MM.1S (cell line): ENCODE measurements at regions not wholly inside any gene's neighbourhood (a gene's known extent, or its start where the extent isn't known, plus 50 kb on each side); places are given as distances from the start of the nearest gene placed in this dataset.

Experiments
- DNase-seq: peaks from one replicate; pipeline ENCODE4 v3.0.0-alpha.2; 2015
- H2AFZ ChIP-seq: fragments of 300-600 bp; sonication (generic); 2 replicates; pipeline ENCODE4 v1.6.0; 2016; ENCODE audit warnings: antibody characterized with exemption, low read length
- H3F3A ChIP-seq: fragments of 300-600 bp; sonication (generic); 2 replicates; pipeline ENCODE4 v1.6.1; 2016; ENCODE audit warnings: mild to moderate bottlenecking, antibody characterized with exemption, low read length, moderate library complexity, mixed read lengths; ENCODE audit not compliant: insufficient read depth
- H3K27ac ChIP-seq: fragments of 300-600 bp; sonication (generic); 2 replicates; pipeline ENCODE4 v1.5.1; 2016; ENCODE audit warnings: mild to moderate bottlenecking, low read length
- H3K27me3 ChIP-seq: fragments of 300-600 bp; sonication (generic); replicated peaks from 2 replicates; pipeline ENCODE4 v1.6.0; 2016; ENCODE audit warnings: low read length; ENCODE audit not compliant: insufficient read depth
- H3K36me3 ChIP-seq: fragments of 300-600 bp; sonication (generic); replicated peaks from 2 replicates; pipeline ENCODE4 v1.6.1; 2016; ENCODE audit warnings: mild to moderate bottlenecking, low read length, mixed read lengths; ENCODE audit not compliant: insufficient read depth
- H3K4me1 ChIP-seq: fragments of 300-600 bp; sonication (generic); 2 replicates; pipeline ENCODE4 v1.6.1; 2016; ENCODE audit warnings: low read length, mixed read lengths
- H3K4me2 ChIP-seq: fragments of 300-600 bp; sonication (generic); 2 replicates; pipeline ENCODE4 v1.6.0; 2016; ENCODE audit warnings: low read depth, low read length
- H3K4me3 ChIP-seq: fragments of 300-600 bp; sonication (generic); 2 replicates; pipeline ENCODE4 v1.5.1; 2016; ENCODE audit warnings: low read length, mixed read lengths
- H3K79me2 ChIP-seq: fragments of 300-600 bp; sonication (generic); 2 replicates; pipeline ENCODE4 v1.6.1; 2016; ENCODE audit warnings: mixed run types, low read length, mixed read lengths
- H3K9ac ChIP-seq: fragments of 300-600 bp; sonication (generic); 2 replicates; pipeline ENCODE4 v1.6.1; 2016; ENCODE audit warnings: low read length, mixed read lengths
- H3K9me2 ChIP-seq: fragments of 300-600 bp; sonication (generic); replicated peaks from 2 replicates; pipeline ENCODE4 v1.6.1; 2016; ENCODE audit warnings: mild to moderate bottlenecking, low read length, mixed read lengths; ENCODE audit not compliant: insufficient read depth
- H3K9me3 ChIP-seq: fragments of 300-600 bp; sonication (generic); replicated peaks from 2 replicates; pipeline ENCODE4 v1.6.1; 2016; ENCODE audit warnings: mild to moderate bottlenecking, low read length, mixed read lengths; ENCODE audit not compliant: insufficient read depth
- H4K20me1 ChIP-seq: fragments of 300-600 bp; sonication (generic); 2 replicates; pipeline ENCODE4 v1.6.1; 2016; ENCODE audit warnings: mild to moderate bottlenecking, low read length, moderate library complexity, mixed read lengths; ENCODE audit not compliant: insufficient read depth
- EZH2 ChIP-seq: fragments of 300-600 bp; sonication (generic); optimal IDR thresholded peaks from 2 replicates; pipeline ENCODE3; 2017; ENCODE audit warnings: low read depth, mild to moderate bottlenecking, antibody characterized with exemption, low read length, mixed read lengths
- EZH2phosphoT487 ChIP-seq: fragments of 300-600 bp; sonication (generic); IDR thresholded peaks from 2 replicates; pipeline ENCODE4 v1.6.1; 2018; ENCODE audit warnings: antibody characterized with exemption, low read length
- TF ChIP-seq, protein P1 (sequence below): fragments of 300-600 bp; sonication (generic); IDR thresholded peaks from 2 replicates; pipeline ENCODE4 v1.5.1; 2016; ENCODE audit warnings: antibody characterized with exemption, low read length, mixed read lengths

DNA sequence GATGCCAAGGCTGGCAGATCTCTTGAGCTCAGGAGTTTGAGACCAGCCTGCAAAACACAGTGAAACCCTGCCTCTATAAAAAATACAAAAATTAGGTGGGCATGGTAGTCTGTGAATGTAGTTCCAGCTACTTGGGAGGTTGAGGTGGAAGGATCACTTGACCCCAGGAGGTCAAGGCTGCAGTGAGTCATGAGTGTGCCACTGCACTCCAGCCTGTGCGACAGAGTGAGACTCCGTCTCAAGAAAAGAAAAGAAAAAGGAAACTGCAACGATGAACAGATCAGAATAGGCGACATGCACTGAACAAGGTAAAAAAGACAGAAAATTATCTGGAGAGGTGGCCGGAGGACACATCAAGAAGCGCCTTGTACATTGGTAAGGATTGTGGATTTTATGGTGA is 273.7 kb upstream of the AMIGO2 start:
- H3F3A ChIP-seq, result no peaks in the 10 kb centered on the region
- H3K9ac ChIP-seq, result no peak overlapping the region
- H3K4me2 ChIP-seq, result no peak overlapping the region
- no peak overlapping the region for H2AFZ ChIP-seq
- no peak overlapping the region for H3K27ac ChIP-seq
- no peak for DNase-seq
- TF ChIP-seq EZH2phosphoT487 (no peak), EZH2 (no peak)
- TF ChIP-seq, protein P1, sequence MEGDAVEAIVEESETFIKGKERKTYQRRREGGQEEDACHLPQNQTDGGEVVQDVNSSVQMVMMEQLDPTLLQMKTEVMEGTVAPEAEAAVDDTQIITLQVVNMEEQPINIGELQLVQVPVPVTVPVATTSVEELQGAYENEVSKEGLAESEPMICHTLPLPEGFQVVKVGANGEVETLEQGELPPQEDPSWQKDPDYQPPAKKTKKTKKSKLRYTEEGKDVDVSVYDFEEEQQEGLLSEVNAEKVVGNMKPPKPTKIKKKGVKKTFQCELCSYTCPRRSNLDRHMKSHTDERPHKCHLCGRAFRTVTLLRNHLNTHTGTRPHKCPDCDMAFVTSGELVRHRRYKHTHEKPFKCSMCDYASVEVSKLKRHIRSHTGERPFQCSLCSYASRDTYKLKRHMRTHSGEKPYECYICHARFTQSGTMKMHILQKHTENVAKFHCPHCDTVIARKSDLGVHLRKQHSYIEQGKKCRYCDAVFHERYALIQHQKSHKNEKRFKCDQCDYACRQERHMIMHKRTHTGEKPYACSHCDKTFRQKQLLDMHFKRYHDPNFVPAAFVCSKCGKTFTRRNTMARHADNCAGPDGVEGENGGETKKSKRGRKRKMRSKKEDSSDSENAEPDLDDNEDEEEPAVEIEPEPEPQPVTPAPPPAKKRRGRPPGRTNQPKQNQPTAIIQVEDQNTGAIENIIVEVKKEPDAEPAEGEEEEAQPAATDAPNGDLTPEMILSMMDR, result no peak
- H3K9me2 ChIP-seq, result no peaks in the 10 kb centered on the region
- H3K36me3 ChIP-seq, result no peaks in the 10 kb centered on the region
- H3K4me1 ChIP-seq, result no peaks in the 10 kb centered on the region
- H3K27me3 ChIP-seq, result no peaks in the 10 kb centered on the region
- H4K20me1 ChIP-seq, result no peaks in the 10 kb centered on the region
- no peaks in the 10 kb centered on the region for H3K9me3 ChIP-seq
- no peak overlapping the region for H3K4me3 ChIP-seq
- no peaks in the 10 kb centered on the region for H3K79me2 ChIP-seq

DNA sequence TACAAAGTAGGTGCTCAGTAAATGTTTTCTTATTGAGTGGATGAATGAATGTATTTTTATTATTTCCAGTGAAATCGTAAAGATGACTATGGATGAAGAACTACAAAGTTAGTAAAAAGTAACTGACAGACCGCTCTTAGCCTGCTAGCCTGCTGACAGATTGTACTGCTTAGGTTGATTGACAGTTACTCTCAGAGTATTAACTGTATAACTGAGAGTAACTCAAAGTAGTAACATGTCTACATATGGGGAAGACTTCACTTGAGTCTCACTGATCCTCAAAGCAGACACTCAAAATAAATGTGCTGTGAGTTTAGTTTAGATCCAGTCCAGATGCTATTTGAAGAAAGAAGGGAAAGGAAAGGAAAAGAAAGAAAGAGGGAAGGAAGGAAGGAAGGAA is 272.3 kb upstream of the AMIGO2 start:
- H3K9me3 ChIP-seq, result no peaks in the 10 kb centered on the region
- H3K27me3 ChIP-seq, result no peaks in the 10 kb centered on the region
- no peaks in the 10 kb centered on the region for H3K79me2 ChIP-seq
- no peak overlapping the region for H2AFZ ChIP-seq
- no peaks in the 10 kb centered on the region for H3K36me3 ChIP-seq
- H3K4me3 ChIP-seq, result no peak overlapping the region
- no peak overlapping the region for H3K27ac ChIP-seq
- no peaks in the 10 kb centered on the region for H3K9me2 ChIP-seq
- TF ChIP-seq EZH2 (no peak), EZH2phosphoT487 (no peak)
- TF ChIP-seq, protein P1, result no peak
- H3K4me2 ChIP-seq, result no peak overlapping the region
- H3F3A ChIP-seq, result no peaks in the 10 kb centered on the region
- H4K20me1 ChIP-seq, result no peaks in the 10 kb centered on the region
- no peak overlapping the region for H3K9ac ChIP-seq
- no peak for DNase-seq
- H3K4me1 ChIP-seq, result no peaks in the 10 kb centered on the region

DNA sequence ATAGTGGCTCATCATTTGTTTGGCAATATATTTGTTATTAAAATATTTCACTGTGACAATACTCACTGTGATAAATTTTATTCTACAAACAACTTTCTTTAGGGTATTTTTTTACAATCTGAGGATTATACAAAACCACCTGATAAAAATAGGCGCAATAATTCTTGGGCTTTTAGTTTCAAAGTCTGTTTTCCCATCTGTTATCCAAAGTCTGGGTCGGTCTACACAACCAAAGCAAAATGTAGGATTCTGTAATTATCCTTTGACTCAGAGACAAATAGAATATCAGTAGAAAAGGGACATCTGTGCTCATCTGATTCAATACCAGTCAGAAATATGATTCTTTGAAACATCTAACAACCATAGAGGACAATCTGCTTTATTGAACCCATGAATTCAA is 271.8 kb upstream of the AMIGO2 start:
- H2AFZ ChIP-seq, result no peak overlapping the region
- no peaks in the 10 kb centered on the region for H3K79me2 ChIP-seq
- H3K4me2 ChIP-seq, result no peak overlapping the region
- H3K9me3 ChIP-seq, result no peaks in the 10 kb centered on the region
- no peaks in the 10 kb centered on the region for H3K4me1 ChIP-seq
- TF ChIP-seq, protein P1, result no peak
- no peak for TF ChIP-seq EZH2
- TF ChIP-seq EZH2phosphoT487, result no peak
- no peak overlapping the region for H3K27ac ChIP-seq
- DNase-seq, result no peak
- no peaks in the 10 kb centered on the region for H4K20me1 ChIP-seq
- no peaks in the 10 kb centered on the region for H3F3A ChIP-seq
- no peaks in the 10 kb centered on the region for H3K36me3 ChIP-seq
- no peak overlapping the region for H3K4me3 ChIP-seq
- no peaks in the 10 kb centered on the region for H3K27me3 ChIP-seq
- H3K9me2 ChIP-seq, result no peaks in the 10 kb centered on the region
- no peak overlapping the region for H3K9ac ChIP-seq
